GM23338 (cell line): ENCODE measurements at regions not wholly inside any gene's neighbourhood (a gene's known extent, or its start where the extent isn't known, plus 50 kb on each side); places are given as distances from the start of the nearest gene placed in this dataset.

ENCODE experiments used
- ATAC-seq: fragments of 200-7000 bp; cut with Tn5 transposase; 3 replicates; pipeline ENCODE4 v1.9.1; 2020
- DNase-seq: peaks from one replicate; pipeline ENCODE4 v3.0.0-alpha.2; 2015; ENCODE audit warnings: low spot score
- H2AFZ ChIP-seq: fragments of 200-600 bp; sonication (generic); 2 replicates; pipeline ENCODE4 v1.8.0; 2016; ENCODE audit warnings: antibody characterized with exemption, mild to moderate bottlenecking, moderate library complexity
- H3F3A ChIP-seq: fragments of 200-600 bp; sonication (generic); replicated peaks from 2 replicates; pipeline ENCODE4 v1.8.0; 2017; ENCODE audit warnings: antibody characterized with exemption, mixed run types, low read depth
- H3K27ac ChIP-seq: fragments of 200-600 bp; sonication (generic); 2 replicates; pipeline ENCODE4 v1.6.1; 2016; ENCODE audit warnings: low read depth
- H3K27me3 ChIP-seq: fragments of 200-600 bp; sonication (generic); 2 replicates; pipeline ENCODE4 v1.8.0; 2016; ENCODE audit warnings: mild to moderate bottlenecking, mixed run types, moderate library complexity; ENCODE audit not compliant: insufficient read depth
- H3K36me3 ChIP-seq: fragments of 200-600 bp; sonication (generic); 2 replicates; pipeline ENCODE4 v1.8.0; 2016; ENCODE audit warnings: mild to moderate bottlenecking; ENCODE audit not compliant: insufficient read depth
- H3K4me1 ChIP-seq: fragments of 200-600 bp; sonication (generic); 2 replicates; pipeline ENCODE4 v1.8.0; 2016; ENCODE audit warnings: mild to moderate bottlenecking, moderate library complexity; ENCODE audit not compliant: insufficient read depth
- H3K4me2 ChIP-seq: fragments of 200-600 bp; sonication (generic); 2 replicates; pipeline ENCODE4 v1.7.1; 2017; ENCODE audit warnings: mixed run types
- H3K4me3 ChIP-seq: fragments of 200-600 bp; sonication (generic); 2 replicates; pipeline ENCODE4 v1.6.1; 2016; ENCODE audit warnings: mixed run types
- H3K79me2 ChIP-seq: fragments of 200-600 bp; sonication (generic); replicated peaks from 2 replicates; pipeline ENCODE4 v1.8.0; 2017; ENCODE audit warnings: mild to moderate bottlenecking; ENCODE audit not compliant: insufficient read depth
- H3K9me2 ChIP-seq: fragments of 200-600 bp; sonication (generic); 2 replicates; pipeline ENCODE4 v1.8.0; 2017; ENCODE audit not compliant: insufficient read depth
- H4K20me1 ChIP-seq: fragments of 200-600 bp; sonication (generic); replicated peaks from 2 replicates; pipeline ENCODE4 v1.8.0; 2017; ENCODE audit warnings: mild to moderate bottlenecking; ENCODE audit not compliant: insufficient read depth
- H3K27ac Mint-ChIP-seq: 2 replicates; pipeline ENCODE4 v1.8.0; 2020; ENCODE audit warnings: inconsistent platforms, mild to moderate bottlenecking, moderate library complexity, mixed read lengths
- H3K27me3 Mint-ChIP-seq: 3 replicates; pipeline ENCODE4 v1.8.0; 2022; ENCODE audit warnings: low read depth, mild to moderate bottlenecking, moderate library complexity, mixed read lengths, inconsistent platforms; ENCODE audit not compliant: insufficient read depth, poor library complexity
- H3K36me3 Mint-ChIP-seq: 3 replicates; pipeline ENCODE4 v1.8.0; 2021; ENCODE audit warnings: low read depth, mild to moderate bottlenecking, inconsistent platforms, moderate library complexity, mixed read lengths
- H3K4me1 Mint-ChIP-seq: 3 replicates; pipeline ENCODE4 v1.8.0; 2020; ENCODE audit warnings: mild to moderate bottlenecking, inconsistent platforms, mixed read lengths
- H3K4me3 Mint-ChIP-seq: 3 replicates; pipeline ENCODE4 v1.8.0; 2021; ENCODE audit warnings: moderate library complexity, mild to moderate bottlenecking, inconsistent platforms, mixed read lengths
- H3K9me3 Mint-ChIP-seq: 3 replicates; pipeline ENCODE4 v1.8.0; 2020; ENCODE audit warnings: moderate library complexity, mild to moderate bottlenecking, inconsistent platforms, mixed read lengths
- CREB1 ChIP-seq: fragments of 250-450 bp; sonication (Bioruptor Pico); IDR thresholded peaks from 2 replicates; pipeline ENCODE4 v1.5.0; 2020; ENCODE audit warnings: low read depth, mild to moderate bottlenecking, moderate library complexity
- EZH2 ChIP-seq: fragments of 200-600 bp; sonication (generic); IDR thresholded peaks from one replicate; pipeline ENCODE4 v1.8.0; 2017; ENCODE audit warnings: antibody characterized with exemption, mild to moderate bottlenecking, low read depth; ENCODE audit not compliant: unreplicated experiment
- EZH2phosphoT487 ChIP-seq: fragments of 200-600 bp; sonication (generic); IDR thresholded peaks from one replicate; pipeline ENCODE4 v1.8.1; 2018; ENCODE audit warnings: antibody characterized with exemption; ENCODE audit not compliant: unreplicated experiment
- JUNB ChIP-seq: IDR thresholded peaks from one replicate; pipeline ENCODE4 v1.6.1; 2016; ENCODE audit warnings: antibody characterized with exemption; ENCODE audit not compliant: unreplicated experiment
- POLR2AphosphoS5 ChIP-seq: IDR thresholded peaks from 2 replicates; pipeline ENCODE4 v1.6.1; 2016; ENCODE audit warnings: antibody characterized with exemption, low read depth
- STAT1 ChIP-seq: IDR thresholded peaks from one replicate; pipeline ENCODE4 v1.6.1; 2016; ENCODE audit warnings: antibody characterized with exemption; ENCODE audit not compliant: unreplicated experiment
- ZNF114 ChIP-seq: fragments of 250-450 bp; sonication (Bioruptor Pico); IDR thresholded peaks from 2 replicates; pipeline ENCODE4 v1.5.0; 2020; ENCODE audit warnings: mild to moderate bottlenecking, moderate library complexity
- ZNF331 ChIP-seq: fragments of 250-450 bp; sonication (Bioruptor Pico); IDR thresholded peaks from 2 replicates; pipeline ENCODE4 v1.5.0; 2020; ENCODE audit warnings: low read depth, mild to moderate bottlenecking, moderate library complexity
- TF ChIP-seq, protein P1 (sequence below): IDR thresholded peaks from 2 replicates; pipeline ENCODE4 v1.6.1; 2016; ENCODE audit warnings: antibody characterized with exemption
- TF ChIP-seq, protein P2 (sequence below): IDR thresholded peaks from one replicate; pipeline ENCODE4 v1.6.1; 2018; ENCODE audit warnings: antibody characterized with exemption; ENCODE audit not compliant: unreplicated experiment
- TF ChIP-seq, protein P3 (sequence below), 2 experiments: fragments of 200-600 bp in 1 of 2; sonication (generic) in 1 of 2; conservative IDR thresholded peaks; 2 replicates each; pipeline versions ENCODE4 v1.5.1 to v1.6.1; 2016 to 2017; ENCODE audit warnings: antibody characterized with exemption in 2 of 2, low read depth in 2 of 2, mild to moderate bottlenecking in 2 of 2, moderate library complexity in 1 of 2

- H3K9me2 ChIP-seq: peaks cover 6% of the 10 kb centered on the region; the same call in 1 of the 2 replicates
- H3K4me3 Mint-ChIP-seq: no peak overlapping the region
- no peak overlapping the region for H3K4me2 ChIP-seq
- H3K4me1 Mint-ChIP-seq: no peaks in the 10 kb centered on the region
- no peak for TF ChIP-seq EZH2
- TF ChIP-seq STAT1: no peak
- no peak for TF ChIP-seq POLR2AphosphoS5
- no peak for TF ChIP-seq CREB1 (CRISPR knock-in tag)
- no peak for TF ChIP-seq ZNF114
- no peak for TF ChIP-seq JUNB
- no peak for TF ChIP-seq ZNF331 (CRISPR knock-in tag)
- TF ChIP-seq, protein P1, sequence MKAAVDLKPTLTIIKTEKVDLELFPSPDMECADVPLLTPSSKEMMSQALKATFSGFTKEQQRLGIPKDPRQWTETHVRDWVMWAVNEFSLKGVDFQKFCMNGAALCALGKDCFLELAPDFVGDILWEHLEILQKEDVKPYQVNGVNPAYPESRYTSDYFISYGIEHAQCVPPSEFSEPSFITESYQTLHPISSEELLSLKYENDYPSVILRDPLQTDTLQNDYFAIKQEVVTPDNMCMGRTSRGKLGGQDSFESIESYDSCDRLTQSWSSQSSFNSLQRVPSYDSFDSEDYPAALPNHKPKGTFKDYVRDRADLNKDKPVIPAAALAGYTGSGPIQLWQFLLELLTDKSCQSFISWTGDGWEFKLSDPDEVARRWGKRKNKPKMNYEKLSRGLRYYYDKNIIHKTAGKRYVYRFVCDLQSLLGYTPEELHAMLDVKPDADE: no peak
- TF ChIP-seq EZH2phosphoT487: no peak
- TF ChIP-seq, protein P2, sequence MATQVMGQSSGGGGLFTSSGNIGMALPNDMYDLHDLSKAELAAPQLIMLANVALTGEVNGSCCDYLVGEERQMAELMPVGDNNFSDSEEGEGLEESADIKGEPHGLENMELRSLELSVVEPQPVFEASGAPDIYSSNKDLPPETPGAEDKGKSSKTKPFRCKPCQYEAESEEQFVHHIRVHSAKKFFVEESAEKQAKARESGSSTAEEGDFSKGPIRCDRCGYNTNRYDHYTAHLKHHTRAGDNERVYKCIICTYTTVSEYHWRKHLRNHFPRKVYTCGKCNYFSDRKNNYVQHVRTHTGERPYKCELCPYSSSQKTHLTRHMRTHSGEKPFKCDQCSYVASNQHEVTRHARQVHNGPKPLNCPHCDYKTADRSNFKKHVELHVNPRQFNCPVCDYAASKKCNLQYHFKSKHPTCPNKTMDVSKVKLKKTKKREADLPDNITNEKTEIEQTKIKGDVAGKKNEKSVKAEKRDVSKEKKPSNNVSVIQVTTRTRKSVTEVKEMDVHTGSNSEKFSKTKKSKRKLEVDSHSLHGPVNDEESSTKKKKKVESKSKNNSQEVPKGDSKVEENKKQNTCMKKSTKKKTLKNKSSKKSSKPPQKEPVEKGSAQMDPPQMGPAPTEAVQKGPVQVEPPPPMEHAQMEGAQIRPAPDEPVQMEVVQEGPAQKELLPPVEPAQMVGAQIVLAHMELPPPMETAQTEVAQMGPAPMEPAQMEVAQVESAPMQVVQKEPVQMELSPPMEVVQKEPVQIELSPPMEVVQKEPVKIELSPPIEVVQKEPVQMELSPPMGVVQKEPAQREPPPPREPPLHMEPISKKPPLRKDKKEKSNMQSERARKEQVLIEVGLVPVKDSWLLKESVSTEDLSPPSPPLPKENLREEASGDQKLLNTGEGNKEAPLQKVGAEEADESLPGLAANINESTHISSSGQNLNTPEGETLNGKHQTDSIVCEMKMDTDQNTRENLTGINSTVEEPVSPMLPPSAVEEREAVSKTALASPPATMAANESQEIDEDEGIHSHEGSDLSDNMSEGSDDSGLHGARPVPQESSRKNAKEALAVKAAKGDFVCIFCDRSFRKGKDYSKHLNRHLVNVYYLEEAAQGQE: no peak
- no peak overlapping the region for H3K27ac ChIP-seq
- peaks cover 2% of the 10 kb centered on the region for H3K27me3 Mint-ChIP-seq
- H3K36me3 Mint-ChIP-seq: peaks cover 22% of the 10 kb centered on the region
- no peaks in the 10 kb centered on the region for H4K20me1 ChIP-seq
- H3K9me3 Mint-ChIP-seq: peaks cover 27% of the 10 kb centered on the region
- ATAC-seq: no peak
- no peaks in the 10 kb centered on the region for H3F3A ChIP-seq
- H3K79me2 ChIP-seq: no peaks in the 10 kb centered on the region
- H3K27me3 ChIP-seq: no peaks in the 10 kb centered on the region
- no peaks in the 10 kb centered on the region for H3K36me3 ChIP-seq
- no peak overlapping the region for H2AFZ ChIP-seq
- no peak overlapping the region for H3K4me3 ChIP-seq
- no peak overlapping the region for H3K27ac Mint-ChIP-seq
- DNase-seq: no peak
- no peaks in the 10 kb centered on the region for H3K4me1 ChIP-seq
Measured at GRCh38 chr9:111118256-111118948, 80.1 kb upstream of the LPAR1 start.

- no peak overlapping the region for H3K4me3 Mint-ChIP-seq
- ATAC-seq: no peak
- no peak overlapping the region for H3K27ac Mint-ChIP-seq
- H3K4me2 ChIP-seq: no peak overlapping the region
- no peak overlapping the region for H3K27ac ChIP-seq
- no peak overlapping the region for H2AFZ ChIP-seq
- no peaks in the 10 kb centered on the region; the same call in 2 of the 3 replicates for H3K4me1 Mint-ChIP-seq
- H3K79me2 ChIP-seq: no peaks in the 10 kb centered on the region
- peaks cover 4% of the 10 kb centered on the region for H3K9me3 Mint-ChIP-seq
- no peaks in the 10 kb centered on the region for H4K20me1 ChIP-seq
- no peaks in the 10 kb centered on the region for H3F3A ChIP-seq
- no peaks in the 10 kb centered on the region for H3K4me1 ChIP-seq
- no peaks in the 10 kb centered on the region; the same call in 1 of the 2 replicates for H3K9me2 ChIP-seq
- no peak for DNase-seq
- no peaks in the 10 kb centered on the region for H3K36me3 ChIP-seq
- H3K36me3 Mint-ChIP-seq: peaks cover 4% of the 10 kb centered on the region; the same call in 2 of the 3 replicates
- no peaks in the 10 kb centered on the region for H3K27me3 ChIP-seq
- H3K27me3 Mint-ChIP-seq: no peaks in the 10 kb centered on the region
- no peak overlapping the region for H3K4me3 ChIP-seq
- no peak for TF ChIP-seq ZNF331 (CRISPR knock-in tag)
- no peak for TF ChIP-seq JUNB
- TF ChIP-seq, protein P3, sequence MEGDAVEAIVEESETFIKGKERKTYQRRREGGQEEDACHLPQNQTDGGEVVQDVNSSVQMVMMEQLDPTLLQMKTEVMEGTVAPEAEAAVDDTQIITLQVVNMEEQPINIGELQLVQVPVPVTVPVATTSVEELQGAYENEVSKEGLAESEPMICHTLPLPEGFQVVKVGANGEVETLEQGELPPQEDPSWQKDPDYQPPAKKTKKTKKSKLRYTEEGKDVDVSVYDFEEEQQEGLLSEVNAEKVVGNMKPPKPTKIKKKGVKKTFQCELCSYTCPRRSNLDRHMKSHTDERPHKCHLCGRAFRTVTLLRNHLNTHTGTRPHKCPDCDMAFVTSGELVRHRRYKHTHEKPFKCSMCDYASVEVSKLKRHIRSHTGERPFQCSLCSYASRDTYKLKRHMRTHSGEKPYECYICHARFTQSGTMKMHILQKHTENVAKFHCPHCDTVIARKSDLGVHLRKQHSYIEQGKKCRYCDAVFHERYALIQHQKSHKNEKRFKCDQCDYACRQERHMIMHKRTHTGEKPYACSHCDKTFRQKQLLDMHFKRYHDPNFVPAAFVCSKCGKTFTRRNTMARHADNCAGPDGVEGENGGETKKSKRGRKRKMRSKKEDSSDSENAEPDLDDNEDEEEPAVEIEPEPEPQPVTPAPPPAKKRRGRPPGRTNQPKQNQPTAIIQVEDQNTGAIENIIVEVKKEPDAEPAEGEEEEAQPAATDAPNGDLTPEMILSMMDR (conservative IDR thresholded peaks at IDR 0.05; ENCODE audit: low read depth in 2 of 2): no peak
Measured at GRCh38 chr9:111114486-111114885, 76.2 kb upstream of the LPAR1 start.
